A549 (cell line): ENCODE measurements at regions not wholly inside any gene's neighbourhood (a gene's known extent, or its start where the extent isn't known, plus 50 kb on each side); places are given as distances from the start of the nearest gene placed in this dataset.
A peak's percentile ranks its signal among the peaks of the same experiment; 100 is the strongest.

Source experiments
- ATAC-seq, 2 experiments: fragments of 200-7000 bp in 1 of 2; fragments of >200 bp in 1 of 2; cut with Nextera tagmentation in 1 of 2; cut with Tn5 transposase in 1 of 2; 3 replicates each; pipeline versions ENCODE4 v1.8.0 to v1.9.1; 2018 to 2020; ENCODE audit warnings: mild to moderate bottlenecking in 1 of 2, moderate library complexity in 1 of 2
- CTCF ChIA-PET: fragments of 300-600 bp; sonication (Branson Sonifier 250); formaldehyde crosslinking; extraction: SDS; loops from one replicate; lab custom pipeline; 2021; ENCODE audit warnings: antibody characterized with exemption, inconsistent platforms; lab: Yijun Ruan, JAX
- POLR2A ChIA-PET: fragments of 350-600 bp; formaldehyde crosslinking; extraction: SDS; loops from one replicate; lab custom pipeline; 2021; ENCODE audit warnings: antibody characterized with exemption, inconsistent platforms; lab: Yijun Ruan, JAX
- DNase-seq, 2 experiments: peaks; one replicate each; pipeline versions ENCODE4 v3.0.0 to v3.0.0-alpha.2; 2011 to 2016; ENCODE audit warnings: low read depth in 1 of 2, low spot score in 1 of 2
- FAIRE-seq: peaks from 2 replicates; lab custom pipeline; 2011; peaks lifted over from hg19 to GRCh38; lab: Jason Lieb, UNC
- H3K27ac ChIP-seq, 2 experiments: fragments of >200 bp; sonication (Bioruptor Twin); formaldehyde crosslinking; 3 replicates each; pipeline ENCODE4 v1.5.1; 2016 to 2017
- H3K4me1 ChIP-seq: fragments of >200 bp; sonication (Bioruptor Twin); formaldehyde crosslinking; 3 replicates; pipeline ENCODE4 v1.6.1; 2016
- H3K4me2 ChIP-seq: fragments of >200 bp; sonication (Bioruptor Twin); formaldehyde crosslinking; 3 replicates; pipeline ENCODE4 v1.6.1; 2016
- H3K4me3 ChIP-seq: fragments of >200 bp; sonication (Bioruptor Twin); formaldehyde crosslinking; 3 replicates; pipeline ENCODE4 v1.5.1; 2016
- H3K9me3 ChIP-seq: fragments of >200 bp; sonication (Bioruptor Twin); formaldehyde crosslinking; 3 replicates; pipeline ENCODE4 v1.6.1; 2016
- BHLHE40 ChIP-seq: IDR thresholded peaks from 2 replicates; pipeline ENCODE4 v1.6.1; 2012; ENCODE audit warnings: low read depth, low read length, inconsistent platforms
- CEBPB ChIP-seq, 2 experiments: fragments of >200 bp in 1 of 2; sonication (Bioruptor Twin) in 1 of 2; formaldehyde crosslinking in 1 of 2; IDR thresholded peaks; 2 replicates each; pipeline ENCODE4 v1.6.1; 2012 to 2016
- EHMT2 ChIP-seq: fragments of 200-600 bp; sonication (generic); IDR thresholded peaks from 2 replicates; pipeline ENCODE4 v1.6.1; 2016; ENCODE audit warnings: antibody characterized with exemption, low read depth, mild to moderate bottlenecking, moderate library complexity
- GATA3 ChIP-seq: IDR thresholded peaks from 2 replicates; pipeline ENCODE4 v1.6.1; 2012; ENCODE audit warnings: borderline replicate concordance
- HOXB5 ChIP-seq: fragments of 250-450 bp; sonication (Bioruptor Pico); IDR thresholded peaks from 2 replicates; pipeline ENCODE4 v1.5.0; 2020; ENCODE audit warnings: mild to moderate bottlenecking, moderate library complexity
- MAZ ChIP-seq: fragments of 150-350 bp; IDR thresholded peaks from 2 replicates; pipeline ENCODE4 v1.6.1; 2014; ENCODE audit warnings: antibody characterized with exemption, low read depth, low read length, borderline replicate concordance
- MYC ChIP-seq: IDR thresholded peaks from 2 replicates; pipeline ENCODE4 v1.6.1; 2012; ENCODE audit warnings: mild to moderate bottlenecking, inconsistent platforms, low read length, improper control_type of control experiment, borderline replicate concordance
- NFE2L2 ChIP-seq: fragments of 150-350 bp; conservative IDR thresholded peaks from 2 replicates; pipeline ENCODE4 v1.6.1; 2014; ENCODE audit warnings: low read length
- POLR2A ChIP-seq: IDR thresholded peaks from 2 replicates; pipeline ENCODE4 v1.6.1; 2012; ENCODE audit warnings: mild to moderate bottlenecking, low read length
- POLR2AphosphoS2 ChIP-seq: conservative IDR thresholded peaks from 2 replicates; pipeline ENCODE4 v1.6.1; 2012; ENCODE audit warnings: low read length, improper control_type of control experiment, inconsistent platforms
- ZNF302 ChIP-seq: fragments of 250-450 bp; sonication (Bioruptor Pico); IDR thresholded peaks from 2 replicates; pipeline ENCODE4 v1.9.0; 2021; ENCODE audit warnings: inconsistent platforms, mild to moderate bottlenecking, moderate library complexity
- ZSCAN20 ChIP-seq: fragments of 250-450 bp; sonication (Bioruptor Pico); IDR thresholded peaks from 2 replicates; pipeline ENCODE4 v1.8.0; 2022; ENCODE audit warnings: mild to moderate bottlenecking, moderate library complexity
- WGBS: methylation state at CpG from one replicate; pipeline ENCODE4 v1.1.6; 2017; ENCODE audit errors: missing lambda C conversion rate; 5-methylcytosine and 5-hydroxymethylcytosine counted together
- TF ChIP-seq, protein P1 (sequence below): fragments of 250-450 bp; sonication (Bioruptor Pico); IDR thresholded peaks from 2 replicates; pipeline ENCODE4 v1.5.0; 2021; ENCODE audit warnings: mild to moderate bottlenecking, moderate library complexity, borderline replicate concordance
- TF ChIP-seq, protein P2 (sequence below): fragments of 450-650 bp; IDR thresholded peaks from 2 replicates; pipeline ENCODE4 v1.6.1; 2014; ENCODE audit warnings: antibody characterized with exemption
- TF ChIP-seq, protein P3 (sequence below): fragments of >200 bp; sonication (Bioruptor Twin); formaldehyde crosslinking; IDR thresholded peaks from 3 replicates; pipeline ENCODE4 v1.5.1; 2016
- TF ChIP-seq, protein P4 (sequence below): IDR thresholded peaks from 2 replicates; pipeline ENCODE4 v1.6.1; 2012
- TF ChIP-seq, protein P5 (sequence below): fragments of >200 bp; sonication (Bioruptor Twin); formaldehyde crosslinking; IDR thresholded peaks from 2 replicates; pipeline ENCODE4 v1.6.1; 2016
- TF ChIP-seq, protein P6 (sequence below): IDR thresholded peaks from 2 replicates; pipeline ENCODE4 v1.6.1; 2012; ENCODE audit warnings: low read depth, borderline replicate concordance

DNA sequence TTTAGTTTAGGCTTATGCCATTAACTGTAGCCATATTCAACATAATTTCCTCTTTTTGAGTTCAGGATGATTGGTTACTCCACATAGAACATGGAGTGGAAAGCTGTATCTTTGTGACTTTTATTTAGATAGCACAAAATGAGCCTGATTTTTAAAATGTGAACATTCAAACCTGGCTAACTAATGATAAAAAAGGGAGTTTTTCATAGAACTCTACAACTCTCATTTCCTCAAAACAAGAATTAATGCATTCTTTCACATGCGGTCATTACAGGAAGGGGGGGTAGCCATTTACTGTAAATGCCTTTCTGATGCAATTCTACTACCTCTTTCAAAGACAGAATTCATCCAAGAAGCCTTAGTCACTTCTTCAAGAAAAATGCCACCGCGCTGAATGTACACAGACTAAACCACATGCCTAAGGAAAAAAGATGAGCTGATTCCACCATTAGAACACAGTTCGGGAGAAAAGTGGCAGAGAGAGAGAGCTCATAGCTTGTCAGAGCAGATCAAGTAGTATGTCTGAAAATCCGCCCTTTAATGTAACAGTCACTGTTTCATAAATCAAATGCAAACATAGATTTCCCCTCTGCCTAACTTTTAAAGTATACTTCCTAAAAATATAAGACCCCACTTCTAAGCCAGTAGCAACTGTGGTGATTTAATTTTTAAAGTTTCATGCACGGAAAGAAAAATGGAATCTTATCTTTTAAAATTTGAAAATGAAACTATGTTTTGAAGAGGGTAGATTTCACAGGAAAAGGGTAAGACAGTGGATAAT lies 226.4 kb upstream of the KLF14 start (continued):
- TF ChIP-seq CEBPB (IDR thresholded peaks at IDR 0.05) (peak; percentile 72 to 92), NFE2L2 (no peak)
- TF ChIP-seq, protein P1, sequence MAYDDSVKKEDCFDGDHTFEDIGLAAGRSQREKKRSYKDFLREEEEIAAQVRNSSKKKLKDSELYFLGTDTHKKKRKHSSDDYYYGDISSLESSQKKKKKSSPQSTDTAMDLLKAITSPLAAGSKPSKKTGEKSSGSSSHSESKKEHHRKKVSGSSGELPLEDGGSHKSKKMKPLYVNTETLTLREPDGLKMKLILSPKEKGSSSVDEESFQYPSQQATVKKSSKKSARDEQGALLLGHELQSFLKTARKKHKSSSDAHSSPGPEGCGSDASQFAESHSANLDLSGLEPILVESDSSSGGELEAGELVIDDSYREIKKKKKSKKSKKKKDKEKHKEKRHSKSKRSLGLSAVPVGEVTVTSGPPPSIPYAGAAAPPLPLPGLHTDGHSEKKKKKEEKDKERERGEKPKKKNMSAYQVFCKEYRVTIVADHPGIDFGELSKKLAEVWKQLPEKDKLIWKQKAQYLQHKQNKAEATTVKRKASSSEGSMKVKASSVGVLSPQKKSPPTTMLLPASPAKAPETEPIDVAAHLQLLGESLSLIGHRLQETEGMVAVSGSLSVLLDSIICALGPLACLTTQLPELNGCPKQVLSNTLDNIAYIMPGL (CRISPR knock-in tag), result no peak

DNA sequence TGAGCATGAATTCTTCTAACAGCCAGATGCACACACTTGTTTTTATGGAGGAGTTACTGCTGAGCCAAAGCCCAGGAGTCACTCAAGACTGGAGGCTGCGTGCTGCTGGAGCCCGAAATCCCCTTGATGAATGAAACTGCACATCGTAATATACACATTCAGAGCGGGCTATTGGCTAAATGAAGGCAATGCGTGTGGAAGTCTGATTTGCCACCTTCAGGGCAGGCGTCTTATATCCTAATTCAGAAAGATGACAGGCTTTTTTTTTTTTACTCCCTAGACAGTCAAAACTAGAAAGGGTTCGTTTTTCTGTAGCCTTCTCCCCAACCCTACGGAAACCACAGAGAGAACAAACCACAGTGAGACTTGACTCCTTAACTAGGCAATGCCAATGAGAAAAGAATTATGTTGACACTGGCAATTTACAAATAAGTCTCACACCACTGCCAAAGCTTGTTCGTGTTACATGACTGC lies 227.2 kb upstream of the KLF14 start:
- ATAC-seq (peak; percentile 69 to 79), FAIRE-seq (no peak), DNase-seq (peak in 1 of 2 experiments; percentile 82)
- ChIA-PET CTCF (interaction anchor here (0.7 to 13.8 kb wide), 24 partner anchors 10 to 81 kb away, joined by 3 to 110 read pairs (median 6); no protein-coding TSS in a partner anchor), POLR2A (interaction anchor here (0.5 to 2.0 kb wide), 13 partner anchors 15 to 148 kb away, joined by 3 to 21 read pairs (median 6); no protein-coding TSS in a partner anchor)
- H3K4me1 ChIP-seq, result peaks cover 76% of the 10 kb centered on the region
- H3K4me3 ChIP-seq, result peak overlapping the region; percentile 44
- H3K27ac ChIP-seq, result peak overlapping the region; percentile 94 to 96
- H3K9me3 ChIP-seq, result no peaks in the 10 kb centered on the region
- H3K4me2 ChIP-seq, result peak overlapping the region; percentile 83
- WGBS, result 4% methylated on average over 9 of the region's 9 CpGs
- TF ChIP-seq POLR2A, result 0 out of 2 replicates have a peak, but pooled peaks have one; percentile 18
- TF ChIP-seq, protein P2, sequence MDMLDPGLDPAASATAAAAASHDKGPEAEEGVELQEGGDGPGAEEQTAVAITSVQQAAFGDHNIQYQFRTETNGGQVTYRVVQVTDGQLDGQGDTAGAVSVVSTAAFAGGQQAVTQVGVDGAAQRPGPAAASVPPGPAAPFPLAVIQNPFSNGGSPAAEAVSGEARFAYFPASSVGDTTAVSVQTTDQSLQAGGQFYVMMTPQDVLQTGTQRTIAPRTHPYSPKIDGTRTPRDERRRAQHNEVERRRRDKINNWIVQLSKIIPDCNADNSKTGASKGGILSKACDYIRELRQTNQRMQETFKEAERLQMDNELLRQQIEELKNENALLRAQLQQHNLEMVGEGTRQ, result no peak
- TF ChIP-seq HOXB5 (CRISPR knock-in tag), result no peak
- TF ChIP-seq GATA3, result no peak
- TF ChIP-seq, protein P3, sequence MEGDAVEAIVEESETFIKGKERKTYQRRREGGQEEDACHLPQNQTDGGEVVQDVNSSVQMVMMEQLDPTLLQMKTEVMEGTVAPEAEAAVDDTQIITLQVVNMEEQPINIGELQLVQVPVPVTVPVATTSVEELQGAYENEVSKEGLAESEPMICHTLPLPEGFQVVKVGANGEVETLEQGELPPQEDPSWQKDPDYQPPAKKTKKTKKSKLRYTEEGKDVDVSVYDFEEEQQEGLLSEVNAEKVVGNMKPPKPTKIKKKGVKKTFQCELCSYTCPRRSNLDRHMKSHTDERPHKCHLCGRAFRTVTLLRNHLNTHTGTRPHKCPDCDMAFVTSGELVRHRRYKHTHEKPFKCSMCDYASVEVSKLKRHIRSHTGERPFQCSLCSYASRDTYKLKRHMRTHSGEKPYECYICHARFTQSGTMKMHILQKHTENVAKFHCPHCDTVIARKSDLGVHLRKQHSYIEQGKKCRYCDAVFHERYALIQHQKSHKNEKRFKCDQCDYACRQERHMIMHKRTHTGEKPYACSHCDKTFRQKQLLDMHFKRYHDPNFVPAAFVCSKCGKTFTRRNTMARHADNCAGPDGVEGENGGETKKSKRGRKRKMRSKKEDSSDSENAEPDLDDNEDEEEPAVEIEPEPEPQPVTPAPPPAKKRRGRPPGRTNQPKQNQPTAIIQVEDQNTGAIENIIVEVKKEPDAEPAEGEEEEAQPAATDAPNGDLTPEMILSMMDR, result no peak
- TF ChIP-seq MYC, result 0 out of 2 replicates have a peak, but pooled peaks have one; percentile 19
- TF ChIP-seq POLR2AphosphoS2, result 0 out of 2 replicates have a peak, but pooled peaks have one; percentile 55
- TF ChIP-seq MAZ, result no peak
- TF ChIP-seq, protein P4, sequence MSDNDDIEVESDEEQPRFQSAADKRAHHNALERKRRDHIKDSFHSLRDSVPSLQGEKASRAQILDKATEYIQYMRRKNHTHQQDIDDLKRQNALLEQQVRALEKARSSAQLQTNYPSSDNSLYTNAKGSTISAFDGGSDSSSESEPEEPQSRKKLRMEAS, result 0 out of 2 replicates have a peak, but pooled peaks have one; percentile 23
- TF ChIP-seq EHMT2, result no peak
- no peak for TF ChIP-seq BHLHE40
- TF ChIP-seq ZSCAN20 (CRISPR knock-in tag), result no peak

DNA sequence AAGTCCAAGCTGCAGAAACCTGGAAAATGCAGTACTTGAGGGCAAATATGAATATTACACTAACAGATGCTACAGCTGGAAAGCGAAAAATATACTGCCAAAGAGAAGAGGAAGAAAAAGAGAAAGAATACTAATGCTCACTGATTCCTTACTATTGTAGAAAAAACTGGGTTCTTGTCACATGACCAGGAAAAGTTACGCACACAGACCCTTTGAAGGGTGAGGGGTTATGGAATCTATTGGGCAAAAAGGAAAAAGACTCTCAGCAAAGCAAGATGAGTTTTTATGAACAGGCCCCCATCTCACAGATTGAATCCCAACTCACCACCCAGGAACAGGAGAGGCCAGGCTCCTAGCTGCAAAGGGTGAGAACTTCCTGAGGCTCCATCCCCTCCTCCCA lies 228.1 kb upstream of the KLF14 start:
- no peaks in the 10 kb centered on the region for H3K9me3 ChIP-seq
- TF ChIP-seq, protein P5, sequence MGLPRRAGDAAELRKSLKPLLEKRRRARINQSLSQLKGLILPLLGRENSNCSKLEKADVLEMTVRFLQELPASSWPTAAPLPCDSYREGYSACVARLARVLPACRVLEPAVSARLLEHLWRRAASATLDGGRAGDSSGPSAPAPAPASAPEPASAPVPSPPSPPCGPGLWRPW, result no peak
- TF ChIP-seq ZNF302 (CRISPR knock-in tag), result no peak
- TF ChIP-seq, protein P6, sequence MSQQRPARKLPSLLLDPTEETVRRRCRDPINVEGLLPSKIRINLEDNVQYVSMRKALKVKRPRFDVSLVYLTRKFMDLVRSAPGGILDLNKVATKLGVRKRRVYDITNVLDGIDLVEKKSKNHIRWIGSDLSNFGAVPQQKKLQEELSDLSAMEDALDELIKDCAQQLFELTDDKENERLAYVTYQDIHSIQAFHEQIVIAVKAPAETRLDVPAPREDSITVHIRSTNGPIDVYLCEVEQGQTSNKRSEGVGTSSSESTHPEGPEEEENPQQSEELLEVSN, result no peak
- WGBS, result 87% methylated on average over 2 of the region's 2 CpGs
- FAIRE-seq, result no peak
- CTCF ChIA-PET, result interaction anchor here (0.8 to 13.8 kb wide), 8 partner anchors 9 to 78 kb away, joined by 3 to 110 read pairs (median 6); no protein-coding TSS in a partner anchor
- H3K4me3 ChIP-seq, result no peak overlapping the region
- POLR2A ChIA-PET, result no interaction called here
- DNase-seq, result no peak
- peaks cover 67% of the 10 kb centered on the region for H3K4me1 ChIP-seq
- ATAC-seq, result no peak
- peak overlapping the region; percentile 83 for H3K4me2 ChIP-seq
- peak overlapping the region; percentile 94 to 96 for H3K27ac ChIP-seq
